ENCODE measurements at regions not wholly inside any gene's neighbourhood (a gene's known extent, or its start where the extent isn't known, plus 50 kb on each side); places are given as distances from the start of the nearest gene placed in this dataset.

DNA sequence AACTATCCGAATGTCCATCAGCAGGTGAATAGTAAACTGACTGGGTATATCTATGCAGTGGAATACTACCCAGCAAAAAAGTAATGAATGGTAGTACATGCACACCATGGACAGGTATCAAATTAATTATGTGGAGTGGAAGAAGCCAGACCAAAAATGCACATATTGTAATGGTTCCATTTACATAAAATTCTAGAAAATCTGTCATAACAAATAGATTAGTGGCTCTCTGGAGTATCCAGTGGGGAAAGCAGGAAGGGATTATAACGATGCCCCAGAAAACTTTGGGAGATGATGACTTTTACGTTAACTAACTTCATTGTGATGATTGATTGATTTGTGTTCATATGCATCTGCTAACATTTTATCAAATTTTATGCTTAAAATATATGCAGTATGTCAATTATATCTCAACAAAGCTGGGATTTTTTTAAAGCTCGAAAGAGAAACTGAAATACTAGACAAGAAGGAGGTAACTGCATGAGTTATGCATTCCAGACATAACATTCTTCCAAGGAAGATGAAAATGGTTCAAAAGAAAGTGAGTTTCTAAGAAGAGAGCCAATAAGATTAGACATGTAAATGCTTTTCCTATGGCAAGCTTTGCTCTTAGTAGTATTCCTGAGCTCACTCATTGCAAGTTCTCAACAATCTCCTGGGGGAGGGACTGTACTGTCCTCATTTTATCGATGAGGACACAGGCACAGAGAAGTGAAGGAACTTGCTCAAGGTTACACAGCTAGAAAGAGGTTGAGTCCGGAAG lies 58.6 kb upstream of the MSX1 start:
- SMC1A ChIA-PET (ENCODE audit: uncharacterized antibody, unreplicated experiment) = no interaction called here
- H3K4me1 ChIP-seq (ENCODE audit: control insufficient read depth, insufficient read depth, low read length) = no peaks in the 10 kb centered on the region
- H3K4me3 ChIP-seq = no peak overlapping the region
- H2AFZ ChIP-seq (ENCODE audit: control insufficient read depth, low read depth, low read length) = no peak overlapping the region
- no peak for DNase-seq (ENCODE audit: low read depth, low spot score)
- no peak overlapping the region for H3K9ac ChIP-seq (ENCODE audit: control insufficient read depth, insufficient read depth, low read length)
- intact Hi-C loops (cut with micrococcal nuclease; ENCODE audit: unreplicated experiment) = no loop called here
- no peak for TF ChIP-seq PKNOX1 (IDR thresholded peaks at IDR 0.05)
- no peak for TF ChIP-seq TAF1 (IDR thresholded peaks at IDR 0.05; ENCODE audit: borderline replicate concordance, low read depth, low read length)
- TF ChIP-seq ZNF217 (IDR thresholded peaks at IDR 0.05) = no peak
- TF ChIP-seq STAT3 (IDR thresholded peaks at IDR 0.05; ENCODE audit: low read depth, low read length) = no peak
- TF ChIP-seq PBX3 (IDR thresholded peaks at IDR 0.05; ENCODE audit: insufficient replicate concordance, low read depth, low read length) = no peak
- TF ChIP-seq NFIC (IDR thresholded peaks at IDR 0.05; ENCODE audit: low read depth, low read length) = no peak
- TF ChIP-seq BRCA1 (IDR thresholded peaks at IDR 0.05; ENCODE audit: low read depth, low read length) = no peak
- TF ChIP-seq NBN (IDR thresholded peaks at IDR 0.05) = no peak
- TF ChIP-seq RUNX3 (IDR thresholded peaks at IDR 0.05; ENCODE audit: low read length) = no peak
- TF ChIP-seq NR2F1 (conservative IDR thresholded peaks at IDR 0.05) = no peak
- TF ChIP-seq CTCF (IDR thresholded peaks at IDR 0.05 in 2 of 3, conservative IDR thresholded peaks at IDR 0.05 in 1 of 3; ENCODE audit: control insufficient read depth in 2 of 3, extremely low read depth in 1 of 3, insufficient read depth in 1 of 3, low read depth in 3 of 3, low read length in 3 of 3) = no peak
- no TSS peak for BruUV-seq (replicated peaks)
- no peak for FAIRE-seq
- RAD21 ChIA-PET (ENCODE audit: unreplicated experiment) = no interaction called here
- H3K79me2 ChIP-seq (ENCODE audit: control insufficient read depth, insufficient read depth, low read length) = no peaks in the 10 kb centered on the region
- H3K36me3 ChIP-seq (ENCODE audit: control insufficient read depth in 2 of 2, insufficient read depth in 2 of 2, low read length in 1 of 2) = no peaks in the 10 kb centered on the region
- no peaks in the 10 kb centered on the region for H4K20me1 ChIP-seq (ENCODE audit: control insufficient read depth, insufficient read depth)
- H3K27me3 ChIP-seq (replicated peaks in 1 of 2; ENCODE audit: control insufficient read depth in 2 of 2, insufficient read depth in 2 of 2, low read length in 1 of 2) = no peaks in the 10 kb centered on the region
- no peak overlapping the region for H3K27ac ChIP-seq (ENCODE audit: control insufficient read depth, insufficient read depth)
- 40% methylated on average over 6 of the region's 6 CpGs for WGBS (ENCODE audit: insufficient coverage, insufficient replicate concordance, low lambda C conversion rate, missing lambda C conversion rate)
- POLR2A ChIA-PET = no interaction called here
- H3K4me2 ChIP-seq (ENCODE audit: control insufficient read depth, insufficient read depth) = no peak overlapping the region
- no peaks in the 10 kb centered on the region; the same call in 2 of the 3 replicates for H3K9me3 ChIP-seq (replicated peaks; ENCODE audit: control insufficient read depth, insufficient read depth, low read length)
- in situ Hi-C loops (cut with MboI) = no loop called here
- CTCF ChIA-PET = interaction anchor here (0.5 kb wide), 1 partner anchor 185 kb away, joined by 3 read pairs; no protein-coding TSS in a partner anchor
- no peak for ATAC-seq

Measured in GM12878 (cell line).